Activated CD4-positive, alpha-beta T cell treated with anti-CD3 and anti-CD28 coated beads for 36 hours (primary cell): ENCODE measurements at regions not wholly inside any gene's neighbourhood (a gene's known extent, or its start where the extent isn't known, plus 50 kb on each side); places are given as distances from the start of the nearest gene placed in this dataset.
"Not testable (repeated sequence)": the region's sequence is repeated elsewhere in the genome, so short reads cannot be mapped to it uniquely, and the experiment has no call there.

Experiments
- ATAC-seq: fragments of 200-7000 bp; cut with Tn5 transposase; one replicate; pipeline ENCODE4 v1.10.0; 2021; ENCODE audit warnings: mild to moderate bottlenecking, moderate library complexity
- CTCF ChIA-PET: fragments of 350-600 bp; sonication (Branson Sonifier 250); formaldehyde crosslinking; loops from one replicate; lab custom pipeline; 2021; ENCODE audit warnings: antibody characterized with exemption; lab: Charles Lee
- POLR2A ChIA-PET: fragments of 350-600 bp; sonication (Branson Sonifier 250); formaldehyde crosslinking; loops from one replicate; lab custom pipeline; 2021; ENCODE audit warnings: antibody characterized with exemption, inconsistent platforms; lab: Charles Lee
- DNase-seq: peaks from one replicate; pipeline ENCODE4 v3.0.0-alpha.2; 2020
- H3K27ac Mint-ChIP-seq: one replicate; pipeline ENCODE4 v1.8.0; 2021; ENCODE audit warnings: mixed read lengths
- H3K27me3 Mint-ChIP-seq: one replicate; pipeline ENCODE4 v1.8.0; 2021; ENCODE audit warnings: mixed read lengths
- H3K36me3 Mint-ChIP-seq: one replicate; pipeline ENCODE4 v1.8.0; 2021; ENCODE audit warnings: low read depth, mixed read lengths
- H3K4me1 Mint-ChIP-seq: one replicate; pipeline ENCODE4 v1.8.0; 2021; ENCODE audit warnings: mixed read lengths
- H3K4me3 Mint-ChIP-seq: one replicate; pipeline ENCODE4 v1.8.0; 2021; ENCODE audit warnings: mild to moderate bottlenecking, moderate library complexity, mixed read lengths
- H3K9me3 Mint-ChIP-seq: one replicate; pipeline ENCODE4 v1.8.0; 2021; ENCODE audit warnings: low read depth, mixed read lengths
- intact Hi-C, 2 experiments: fragments of 100-400 bp; cut with DNase I in 1 of 2; cut with micrococcal nuclease in 1 of 2; formaldehyde crosslinking; loops; one replicate each; pipeline versions ENCODE4 v1.14.2 to v1.15.1; 2022 to 2024; cut with DNase I, micrococcal nuclease

DNA sequence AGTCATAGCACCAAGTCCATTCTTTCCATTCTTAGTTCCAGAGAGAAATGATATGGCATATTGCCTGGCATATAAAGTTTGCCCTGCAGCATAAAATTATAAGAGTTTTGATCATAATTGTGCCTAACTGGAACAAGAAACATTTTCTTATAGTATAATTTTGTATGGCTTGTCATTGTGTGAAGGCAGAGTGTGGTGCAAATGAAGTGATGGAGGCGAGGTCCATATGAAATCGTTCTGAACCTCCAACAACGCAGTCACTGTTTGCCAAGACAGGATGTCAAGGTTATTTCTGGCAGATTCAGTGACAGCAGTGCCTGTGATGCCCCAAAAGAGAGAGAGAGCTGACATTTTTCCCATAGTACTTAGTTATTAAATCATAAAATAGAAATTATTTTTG is 584.0 kb downstream of the ADGRL2 start:
- intact Hi-C loops, result no loop called here
- Mint-ChIP-seq H3K27me3 (no peaks in the 10 kb centered on the region), H3K4me1 (no peaks in the 10 kb centered on the region)

DNA sequence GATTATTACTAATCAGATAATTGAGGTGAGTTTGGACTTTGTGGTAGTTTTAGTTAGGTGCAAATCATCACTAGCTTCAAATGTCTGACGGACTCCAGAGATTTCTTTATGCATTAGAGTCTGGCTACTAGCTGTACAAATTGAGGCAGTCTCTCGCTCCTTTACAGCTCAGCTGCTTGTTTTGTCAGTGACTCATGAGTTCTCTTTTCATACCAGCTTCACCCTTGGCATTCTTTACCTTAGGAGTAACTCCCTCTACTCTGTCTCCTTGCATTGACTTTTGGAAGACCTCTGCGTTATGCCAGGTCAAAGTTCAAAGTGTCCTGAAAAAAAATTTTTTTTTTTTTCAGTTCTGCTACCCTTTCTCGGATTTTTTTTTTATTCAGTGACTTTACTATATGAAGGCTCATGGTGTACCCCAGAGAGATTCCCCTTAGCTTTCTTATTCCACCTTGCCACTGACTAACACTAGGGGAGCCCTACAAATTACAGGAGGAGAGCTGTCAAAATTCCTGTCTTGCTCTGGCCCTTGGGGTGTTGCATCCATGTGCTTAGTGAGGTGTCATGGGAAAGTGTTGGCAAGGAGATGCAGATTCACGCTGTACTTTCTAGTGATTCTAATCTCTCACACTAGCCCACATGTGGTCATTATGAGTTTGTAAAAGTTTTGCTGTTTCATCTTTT is 576.6 kb downstream of the ADGRL2 start:
- ChIA-PET POLR2A (no interaction called here), CTCF (no interaction called here)
- Mint-ChIP-seq H3K4me1 (no peaks in the 10 kb centered on the region), H3K27me3 (no peaks in the 10 kb centered on the region), H3K9me3 (no peaks in the 10 kb centered on the region), H3K4me3 (no peak overlapping the region), H3K27ac (no peak overlapping the region), H3K36me3 (no peaks in the 10 kb centered on the region)
- DNase-seq (no peak), ATAC-seq (no peak)
- intact Hi-C loops, result no loop called here

More for the DNA sequence above, 584.0 kb downstream of the ADGRL2 start:
- Mint-ChIP-seq H3K36me3 (no peaks in the 10 kb centered on the region), H3K4me3 (no peak overlapping the region), H3K9me3 (peaks cover 2% of the 10 kb centered on the region), H3K27ac (no peak overlapping the region)
- ChIA-PET POLR2A (no interaction called here), CTCF (no interaction called here)
- ATAC-seq (no peak), DNase-seq (no peak)

DNA sequence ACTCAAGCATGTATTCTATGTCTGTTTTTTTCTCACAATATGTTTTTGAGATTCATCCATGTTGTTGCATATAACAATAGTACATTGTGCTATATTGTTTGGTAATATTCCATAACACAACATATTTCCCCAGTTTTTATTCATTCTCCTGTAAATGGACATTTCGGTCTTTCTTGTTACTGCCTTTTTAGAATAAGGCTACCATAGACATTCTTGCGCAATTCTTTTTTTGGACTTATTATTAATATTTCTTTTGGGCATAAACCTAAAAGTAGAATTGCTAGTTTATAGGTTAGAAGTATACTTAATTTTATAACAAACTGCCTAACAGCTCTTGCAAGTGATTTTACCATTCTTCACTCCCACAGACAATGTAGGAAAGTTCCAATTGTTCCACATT is 573.0 kb downstream of the ADGRL2 start:
- intact Hi-C loops, result no loop called here
- ChIA-PET CTCF (no interaction called here), POLR2A (no interaction called here)
- Mint-ChIP-seq H3K4me3 (no peak overlapping the region), H3K4me1 (no peaks in the 10 kb centered on the region), H3K27ac (no peak overlapping the region), H3K9me3 (no peaks in the 10 kb centered on the region), H3K27me3 (no peaks in the 10 kb centered on the region), H3K36me3 (no peaks in the 10 kb centered on the region)
- ATAC-seq (no peak), DNase-seq (no peak)

DNA sequence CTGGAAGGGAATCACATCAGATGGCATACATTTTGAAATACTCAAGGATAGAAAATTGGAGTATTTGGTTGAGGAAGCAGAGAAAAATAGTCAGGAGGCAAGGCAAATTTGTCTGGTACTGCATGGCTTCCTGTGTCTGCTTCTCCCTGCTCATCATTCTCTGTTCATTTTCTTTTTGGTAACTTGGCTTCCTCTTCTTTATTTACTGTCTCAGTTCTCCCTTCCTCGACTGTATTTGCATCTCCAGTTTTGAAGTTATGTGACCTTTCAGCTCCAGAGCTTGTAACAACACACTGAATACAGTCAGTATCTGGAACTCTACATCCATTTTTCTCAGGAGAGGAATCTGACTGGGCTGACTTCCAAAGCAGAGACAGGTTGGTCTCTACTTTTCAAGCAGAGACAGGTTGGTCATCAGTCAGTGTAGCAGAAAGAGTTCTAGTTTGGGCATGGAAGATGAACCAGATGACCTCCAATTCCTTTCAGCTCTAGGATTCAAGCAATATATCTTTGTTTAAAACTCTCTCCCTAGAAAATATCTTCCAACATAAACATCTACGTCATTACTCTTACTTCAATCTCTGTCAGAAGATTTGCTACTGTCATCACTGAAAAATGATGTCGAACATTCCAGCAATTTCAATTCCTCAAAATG is 571.2 kb downstream of the ADGRL2 start:
- DNase-seq (no peak), ATAC-seq (no peak)
- Mint-ChIP-seq H3K9me3 (no peaks in the 10 kb centered on the region), H3K4me3 (no peak overlapping the region), H3K4me1 (no peaks in the 10 kb centered on the region), H3K36me3 (no peaks in the 10 kb centered on the region), H3K27me3 (no peaks in the 10 kb centered on the region), H3K27ac (no peak overlapping the region)
- ChIA-PET POLR2A (no interaction called here), CTCF (interaction anchor here (0.6 kb wide), 1 partner anchor 722 kb away, joined by 3 read pairs; no protein-coding TSS in a partner anchor)
- intact Hi-C loops, result no loop called here

DNA sequence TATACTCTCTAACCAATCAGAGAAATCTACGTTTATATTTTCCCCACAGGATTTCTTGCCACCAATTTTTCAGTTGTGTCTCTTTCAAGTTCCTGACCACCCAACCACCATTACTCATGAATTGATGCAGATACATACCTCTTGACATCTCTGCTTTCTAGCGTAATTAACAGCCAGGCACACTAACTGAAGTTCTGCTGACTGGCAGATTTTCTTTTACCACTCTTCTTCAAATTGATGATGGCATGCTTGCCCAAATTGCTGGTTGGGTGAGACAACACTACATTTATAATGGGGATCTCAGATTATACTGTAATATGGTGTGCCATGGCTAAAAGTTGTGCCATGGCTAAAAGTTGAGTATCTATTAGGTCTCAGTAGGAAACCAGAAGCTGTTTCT is 566.7 kb downstream of the ADGRL2 start:
- Mint-ChIP-seq H3K4me3 (no peak overlapping the region), H3K36me3 (no peaks in the 10 kb centered on the region), H3K27ac (no peak overlapping the region), H3K4me1 (no peaks in the 10 kb centered on the region), H3K9me3 (no peaks in the 10 kb centered on the region), H3K27me3 (no peaks in the 10 kb centered on the region)
- ATAC-seq (no peak), DNase-seq (no peak)
- CTCF ChIA-PET, result no interaction called here
- POLR2A ChIA-PET, result no interaction called here
- intact Hi-C loops, result no loop called here

DNA sequence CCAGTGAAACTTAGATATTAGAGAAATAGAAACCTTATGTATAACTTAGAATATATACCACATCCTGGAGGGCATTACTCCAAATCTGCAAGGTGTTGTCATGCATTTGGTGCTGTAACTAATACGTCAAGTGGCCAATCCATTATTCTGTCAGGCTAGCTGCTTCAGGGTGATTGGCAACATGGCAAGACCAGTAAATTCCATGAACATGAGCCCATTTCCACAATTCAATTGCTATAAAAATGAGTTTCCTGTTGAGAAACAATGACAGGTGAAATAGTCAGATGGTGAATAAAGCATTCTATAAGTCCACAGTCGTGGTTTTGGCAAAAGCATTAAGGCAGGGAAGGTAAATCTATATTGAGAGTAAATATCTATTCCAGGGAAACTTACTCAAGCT is 566.0 kb downstream of the ADGRL2 start:
- DNase-seq (no peak), ATAC-seq (no peak)
- Mint-ChIP-seq H3K4me3 (no peak overlapping the region), H3K9me3 (no peaks in the 10 kb centered on the region), H3K27me3 (no peaks in the 10 kb centered on the region), H3K36me3 (no peaks in the 10 kb centered on the region), H3K27ac (no peak overlapping the region), H3K4me1 (no peaks in the 10 kb centered on the region)
- POLR2A ChIA-PET, result no interaction called here
- intact Hi-C loops, result no loop called here
- CTCF ChIA-PET, result no interaction called here

DNA sequence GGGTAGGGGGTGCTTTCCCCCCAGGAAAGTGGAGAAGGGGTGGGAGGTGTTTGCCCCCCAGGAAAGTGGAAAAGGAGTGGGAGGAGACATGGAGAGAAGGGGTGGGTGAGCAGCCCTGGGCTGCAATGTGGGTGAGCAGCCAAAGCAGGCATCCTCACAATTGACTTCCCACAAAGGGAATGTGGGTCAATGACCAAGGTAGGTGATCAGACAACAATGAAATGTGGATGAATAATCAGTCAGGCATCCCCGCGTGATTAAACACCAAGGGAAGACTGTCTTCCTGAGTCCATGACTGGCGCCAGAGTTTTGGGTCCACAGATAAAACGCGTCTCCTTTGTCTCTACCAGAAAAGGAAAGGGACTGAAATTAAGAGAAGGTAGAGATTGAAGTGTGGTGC is 558.8 kb downstream of the ADGRL2 start:
- CTCF ChIA-PET, H3K9me3 Mint-ChIP-seq, H3K27me3 Mint-ChIP-seq, H3K4me3 Mint-ChIP-seq, intact Hi-C loops, POLR2A ChIA-PET, DNase-seq, H3K36me3 Mint-ChIP-seq, H3K27ac Mint-ChIP-seq, H3K4me1 Mint-ChIP-seq, ATAC-seq: not testable (repeated sequence)

DNA sequence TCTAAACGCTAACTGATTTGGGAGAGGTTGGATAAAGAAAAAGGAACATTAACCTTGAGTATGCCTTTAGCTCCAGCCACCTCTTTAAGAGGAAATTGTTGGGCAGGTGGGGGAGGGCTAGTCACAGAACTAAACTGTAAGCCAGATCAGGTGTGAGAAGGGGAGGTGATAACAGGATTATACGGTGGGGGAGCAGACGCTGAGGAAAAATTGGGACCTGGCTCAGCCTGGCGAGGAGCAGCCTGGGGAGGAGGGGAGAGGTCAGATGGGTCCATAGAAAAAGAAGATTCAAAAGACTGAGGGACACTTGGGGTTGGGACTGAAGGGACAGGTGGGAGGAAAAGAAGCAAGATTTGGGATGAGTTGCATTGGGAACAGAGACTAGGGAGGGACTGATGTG is 558.0 kb downstream of the ADGRL2 start:
- DNase-seq, H3K4me3 Mint-ChIP-seq, H3K9me3 Mint-ChIP-seq, intact Hi-C loops, H3K27me3 Mint-ChIP-seq, CTCF ChIA-PET, H3K36me3 Mint-ChIP-seq, H3K27ac Mint-ChIP-seq, POLR2A ChIA-PET, ATAC-seq, H3K4me1 Mint-ChIP-seq: not testable (repeated sequence)

DNA sequence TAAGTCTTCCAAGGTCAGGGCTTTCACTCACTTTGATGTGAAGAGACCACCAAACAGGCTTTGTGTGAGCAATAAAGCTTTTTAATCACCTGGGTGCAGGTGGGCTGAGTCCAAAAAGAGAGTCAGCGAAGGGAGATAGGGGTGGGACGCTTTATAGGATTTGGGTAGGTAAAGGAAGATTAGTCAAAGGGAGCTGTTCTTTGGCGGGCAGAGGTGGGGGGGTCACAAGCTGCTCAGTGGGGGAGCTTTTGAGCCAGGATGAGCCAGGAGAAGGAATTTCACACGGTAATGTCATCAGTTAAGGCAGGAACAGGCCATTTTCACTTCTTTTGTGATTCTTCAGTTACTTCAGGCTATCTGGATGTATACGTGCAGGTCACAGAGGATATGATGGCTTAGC is 553.8 kb downstream of the ADGRL2 start:
- intact Hi-C loops, DNase-seq, ATAC-seq, H3K27ac Mint-ChIP-seq, H3K4me1 Mint-ChIP-seq, H3K36me3 Mint-ChIP-seq, CTCF ChIA-PET, H3K4me3 Mint-ChIP-seq, H3K27me3 Mint-ChIP-seq, POLR2A ChIA-PET, H3K9me3 Mint-ChIP-seq: not testable (repeated sequence)

DNA sequence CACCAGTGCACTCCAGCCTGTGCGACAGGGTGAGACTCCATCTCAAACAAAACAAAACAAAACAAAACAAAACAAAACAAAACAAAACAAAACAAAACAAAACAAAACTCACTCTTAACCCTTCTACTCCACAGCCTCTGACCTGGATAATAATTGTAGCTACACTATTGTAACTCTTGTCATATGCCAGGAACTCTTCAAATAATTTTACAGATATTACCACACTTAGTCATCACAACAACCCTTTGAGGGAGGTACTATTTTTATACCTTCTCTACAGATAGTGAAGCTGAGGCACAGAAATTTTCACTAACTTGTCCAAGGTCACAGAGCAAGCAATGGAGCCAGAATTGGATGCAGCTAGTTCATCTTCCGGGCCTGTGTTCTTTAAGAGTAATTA is 547.8 kb downstream of the ADGRL2 start:
- ATAC-seq, result no peak
- DNase-seq, result no peak
- Mint-ChIP-seq H3K4me3 (no peak overlapping the region), H3K9me3 (peaks cover 5% of the 10 kb centered on the region), H3K36me3 (no peaks in the 10 kb centered on the region), H3K27ac (no peak overlapping the region), H3K27me3 (no peaks in the 10 kb centered on the region), H3K4me1 (no peaks in the 10 kb centered on the region)
- ChIA-PET POLR2A (no interaction called here), CTCF (no interaction called here)
- intact Hi-C loops, result no loop called here

DNA sequence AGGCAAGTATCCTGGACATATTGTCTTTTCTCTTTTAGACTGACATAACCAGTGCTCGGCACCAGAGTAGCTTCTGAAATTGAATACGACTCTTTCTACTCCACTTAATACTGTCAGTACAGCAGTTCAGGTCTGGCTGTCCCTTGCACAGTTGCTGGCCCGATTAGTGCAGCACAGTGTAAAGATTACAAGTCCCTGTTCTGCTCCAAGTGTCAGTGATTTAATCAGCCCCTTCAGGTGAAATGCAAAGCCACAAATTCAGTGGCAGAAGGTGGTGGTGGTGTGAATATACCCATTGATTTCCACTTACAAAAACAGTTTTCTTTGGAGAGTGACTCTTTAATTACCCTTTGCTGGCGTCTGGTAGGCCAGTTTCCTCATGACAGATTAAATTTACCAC is 545.4 kb downstream of the ADGRL2 start:
- Mint-ChIP-seq H3K27me3 (no peaks in the 10 kb centered on the region), H3K36me3 (no peaks in the 10 kb centered on the region), H3K9me3 (peaks cover 2% of the 10 kb centered on the region), H3K27ac (no peak overlapping the region), H3K4me1 (no peaks in the 10 kb centered on the region), H3K4me3 (no peak overlapping the region)
- ChIA-PET POLR2A (interaction anchor here (0.6 kb wide), 1 partner anchor 733 kb away, joined by 3 read pairs; no protein-coding TSS in a partner anchor), CTCF (no interaction called here)
- intact Hi-C loops, result no loop called here
- DNase-seq, result no peak
- ATAC-seq, result no peak

DNA sequence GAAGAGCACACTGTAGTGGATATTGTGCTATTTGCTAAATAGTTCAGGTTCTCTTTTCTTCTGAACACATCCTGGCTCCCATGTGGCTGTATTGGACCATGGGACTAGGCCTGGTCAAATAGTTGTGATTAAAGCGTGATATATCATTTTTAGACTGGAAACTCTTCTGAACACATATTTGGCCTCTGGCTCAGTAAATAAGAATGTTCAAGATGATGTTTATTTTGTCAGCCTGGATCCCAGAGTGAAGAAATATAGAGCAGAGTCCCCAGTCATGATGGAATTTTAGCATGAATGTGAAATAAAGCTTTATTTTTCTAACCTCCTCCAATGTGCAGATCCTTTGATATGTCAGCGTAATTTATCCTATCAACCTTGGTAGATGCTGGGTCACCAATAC is 542.6 kb downstream of the ADGRL2 start:
- no peak overlapping the region for H3K4me3 Mint-ChIP-seq
- H3K27ac Mint-ChIP-seq, result no peak overlapping the region
- ChIA-PET CTCF (no interaction called here), POLR2A (no interaction called here)
- H3K4me1 Mint-ChIP-seq, result no peaks in the 10 kb centered on the region
- no peaks in the 10 kb centered on the region for H3K9me3 Mint-ChIP-seq
- DNase-seq (no peak), ATAC-seq (no peak)
- no peaks in the 10 kb centered on the region for H3K36me3 Mint-ChIP-seq
- intact Hi-C loops, result no loop called here
- H3K27me3 Mint-ChIP-seq, result no peaks in the 10 kb centered on the region
